Endothelial cell of umbilical vein (primary cell): ENCODE measurements at regions not wholly inside any gene's neighbourhood (a gene's known extent, or its start where the extent isn't known, plus 50 kb on each side); places are given as distances from the start of the nearest gene placed in this dataset.

Source experiments
- BruUV-seq: library from RNA; stranded (reverse); fragments of 400-500 nt; replicated peaks from 2 replicates; lab custom pipeline; 2021; lab: Mats Ljungman, UMichigan
- CTCF ChIA-PET: fragments of 300-600, 350-600 bp; sonication (Branson Sonifier 250); formaldehyde crosslinking; loops from one replicate; lab custom pipeline; 2021; ENCODE audit warnings: antibody characterized with exemption, inconsistent platforms; lab: Charles Lee
- POLR2A ChIA-PET: fragments of 300-600, 350-600 bp; sonication (Branson Sonifier 250); formaldehyde crosslinking; loops from one replicate; lab custom pipeline; 2021; ENCODE audit warnings: antibody characterized with exemption, inconsistent platforms; lab: Charles Lee
- DNase-seq: peaks from one replicate; pipeline ENCODE4 v3.0.0-alpha.2; 2011; ENCODE audit warnings: low read depth, low spot score
- FAIRE-seq: peaks from 2 replicates; lab custom pipeline; 2011; peaks lifted over from hg19 to GRCh38; lab: Jason Lieb, UNC
- H2AFZ ChIP-seq: 2 replicates; pipeline ENCODE4 v1.6.0; 2012; ENCODE audit warnings: low read depth, low read length, control low read depth, inconsistent platforms
- H3K27ac ChIP-seq: 2 replicates; pipeline ENCODE4 v1.5.1; 2011; ENCODE audit warnings: low read depth, mild to moderate bottlenecking, control low read depth, low read length, moderate library complexity; ENCODE audit not compliant: insufficient read depth
- H3K27me3 ChIP-seq, 2 experiments: 2 replicates each; pipeline versions ENCODE4 v1.6.0 to v1.6.1; 2011; ENCODE audit warnings: low read length in 2 of 2, mixed read lengths in 1 of 2; ENCODE audit not compliant: control insufficient read depth in 2 of 2, insufficient read depth in 2 of 2
- H3K36me3 ChIP-seq, 2 experiments: 2 replicates in 1 of 2; 3 replicates in 1 of 2; pipeline ENCODE4 v1.5.1; 2011; ENCODE audit warnings: low read length in 2 of 2, mild to moderate bottlenecking in 1 of 2, moderate library complexity in 1 of 2; ENCODE audit not compliant: control insufficient read depth in 2 of 2, insufficient read depth in 2 of 2; ENCODE audit errors: extremely low read depth in 1 of 2
- H3K4me1 ChIP-seq: 3 replicates; pipeline ENCODE4 v1.5.1; 2011; ENCODE audit warnings: mild to moderate bottlenecking, low read length; ENCODE audit not compliant: control insufficient read depth, insufficient read depth; ENCODE audit errors: extremely low read depth
- H3K4me2 ChIP-seq: 2 replicates; pipeline ENCODE4 v1.6.1; 2011; ENCODE audit warnings: low read length, control low read depth, mixed read lengths; ENCODE audit not compliant: insufficient read depth
- H3K4me3 ChIP-seq, 3 experiments: fragments of 200-600 bp in 1 of 3; sonication (generic), shearing (Covaris generic) in 1 of 3; replicated peaks in 1 of 3; 2 replicates each; pipeline ENCODE4 v1.5.1; 2011 to 2016; ENCODE audit warnings: control low read depth in 3 of 3, low read length in 3 of 3, mild to moderate bottlenecking in 2 of 3, inconsistent platforms in 1 of 3, low read depth in 1 of 3, moderate library complexity in 1 of 3; ENCODE audit not compliant: insufficient read depth in 1 of 3
- H3K79me2 ChIP-seq: 2 replicates; pipeline ENCODE4 v1.6.0; 2012; ENCODE audit warnings: low read length, inconsistent platforms; ENCODE audit not compliant: control insufficient read depth, insufficient read depth
- H3K9ac ChIP-seq: replicated peaks from 2 replicates; pipeline ENCODE3; 2011; ENCODE audit warnings: low read length, control low read depth; ENCODE audit not compliant: insufficient read depth; ENCODE audit errors: extremely low read depth
- H3K9me1 ChIP-seq: replicated peaks from 3 replicates; pipeline ENCODE4 v1.6.0; 2011; ENCODE audit warnings: mild to moderate bottlenecking, low read length; ENCODE audit not compliant: control insufficient read depth, insufficient read depth; ENCODE audit errors: extremely low read depth
- H3K9me3 ChIP-seq: replicated peaks from 2 replicates; pipeline ENCODE4 v1.5.1; 2012; ENCODE audit warnings: low read length, inconsistent platforms; ENCODE audit not compliant: control insufficient read depth, insufficient read depth
- H4K20me1 ChIP-seq: replicated peaks from 2 replicates; pipeline ENCODE3; 2011; ENCODE audit warnings: mild to moderate bottlenecking, low read length; ENCODE audit not compliant: control insufficient read depth, insufficient read depth; ENCODE audit errors: extremely low read depth
- CTCF ChIP-seq, 2 donors: IDR thresholded peaks; 1 replicate in 1 of 2; 2 replicates in 1 of 2; pipeline ENCODE4 v1.5.1; 2011; ENCODE audit warnings: low read length in 2 of 2, mild to moderate bottlenecking in 2 of 2, moderate library complexity in 2 of 2, control low read depth in 1 of 2, inconsistent platforms in 1 of 2, low read depth in 1 of 2; ENCODE audit not compliant: insufficient read depth in 1 of 2; ENCODE audit errors: extremely low read depth in 1 of 2
- EZH2 ChIP-seq: IDR thresholded peaks from 2 replicates; pipeline ENCODE4 v1.6.1; 2012; ENCODE audit warnings: borderline replicate concordance, low read depth, mild to moderate bottlenecking, moderate library complexity, low read length, inconsistent platforms; ENCODE audit not compliant: severe bottlenecking
- FOS ChIP-seq: IDR thresholded peaks from 2 replicates; pipeline ENCODE4 v1.6.1; 2011; ENCODE audit warnings: mild to moderate bottlenecking, low read length, moderate library complexity, borderline replicate concordance; ENCODE audit not compliant: insufficient read depth
- GATA2 ChIP-seq: IDR thresholded peaks from 2 replicates; pipeline ENCODE4 v1.7.0; 2011; ENCODE audit warnings: low read depth, mild to moderate bottlenecking, moderate library complexity, mixed read lengths, low read length; ENCODE audit not compliant: insufficient read length, insufficient read depth
- JUN ChIP-seq: IDR thresholded peaks from 2 replicates; pipeline ENCODE4 v1.6.1; 2011; ENCODE audit warnings: borderline replicate concordance, low read depth; ENCODE audit not compliant: insufficient read length, insufficient read depth
- MAX ChIP-seq: IDR thresholded peaks from 2 replicates; pipeline ENCODE4 v1.6.1; 2011; ENCODE audit not compliant: insufficient read depth, insufficient read length
- MYC ChIP-seq: IDR thresholded peaks from one replicate; pipeline ENCODE4 v1.6.1; 2011; ENCODE audit warnings: mild to moderate bottlenecking, low read depth, low read length
- POLR2A ChIP-seq: IDR thresholded peaks from 2 replicates; pipeline ENCODE4 v1.6.1; 2012; ENCODE audit warnings: low read depth, mild to moderate bottlenecking, control low read depth, low read length
- POLR2AphosphoS5 ChIP-seq: IDR thresholded peaks from 2 replicates; pipeline ENCODE4 v1.6.1; 2012; ENCODE audit warnings: low read depth, mild to moderate bottlenecking, control low read depth, low read length, moderate library complexity; ENCODE audit not compliant: insufficient read depth
- dilution Hi-C: fragments of 300-500 bp; cut with MboI; formaldehyde crosslinking; loops from one replicate; pipeline ENCODE4 v1.15.0; 2019; ENCODE audit warnings: low sequenced_read_pairs; ENCODE audit not compliant: extremely low pct_ligation_motif_present
- intact Hi-C: fragments of 100-400 bp; cut with micrococcal nuclease; formaldehyde crosslinking; loops from one replicate; pipeline ENCODE4 v1.10.0; 2022

DNA sequence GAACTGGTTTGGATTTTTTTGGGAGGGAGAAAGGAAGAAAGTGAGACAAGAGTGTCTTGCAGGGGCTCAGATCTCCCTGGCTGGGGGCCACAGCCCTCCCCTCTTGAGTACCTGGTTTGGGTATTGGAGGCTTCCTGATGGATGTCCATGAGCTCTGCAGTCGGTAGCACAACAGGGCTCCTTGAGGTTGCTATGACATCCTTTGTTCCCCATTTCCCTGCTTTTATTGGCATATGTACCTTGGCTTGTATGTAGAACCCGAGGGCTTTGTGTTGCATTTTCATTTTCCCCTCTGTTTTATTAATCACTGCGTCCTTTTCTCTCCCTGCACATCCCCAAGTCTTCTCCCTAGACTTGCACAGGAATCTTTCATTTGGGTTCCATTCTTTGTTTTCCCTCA is 355.5 kb upstream of the TSHZ2 start:
- Histone ChIP-seq H2AFZ (no peak overlapping the region), H3K4me2 (no peak overlapping the region), H3K27me3 (no peaks in the 10 kb centered on the region), H3K79me2 (no peaks in the 10 kb centered on the region), H3K9me3 (no peaks in the 10 kb centered on the region), H3K9ac (no peak overlapping the region), H4K20me1 (no peaks in the 10 kb centered on the region), H3K36me3 (no peaks in the 10 kb centered on the region), H3K9me1 (no peaks in the 10 kb centered on the region), H3K27ac (no peak overlapping the region), H3K4me3 (no peak overlapping the region), H3K4me1 (peaks cover 6% of the 10 kb centered on the region)
- BruUV-seq = no TSS peak
- no peak for DNase-seq
- ChIA-PET POLR2A (no interaction called here), CTCF (no interaction called here)
- TF ChIP-seq GATA2 (no peak), CTCF (IDR thresholded peaks at IDR 0.05; ENCODE audit: extremely low read depth in 1 of 2, insufficient read depth in 1 of 2, low read depth in 1 of 2, low read length in 2 of 2) (no peak), EZH2 (no peak), JUN (no peak), FOS (no peak), POLR2A (no peak), MYC (no peak), POLR2AphosphoS5 (no peak), MAX (no peak)
- no peak for FAIRE-seq
- intact Hi-C loops (no loop called here), dilution Hi-C loops (no loop called here)
